Cardiac muscle cell (in vitro differentiated cells and primary cell): ENCODE measurements at regions not wholly inside any gene's neighbourhood (a gene's known extent, or its start where the extent isn't known, plus 50 kb on each side); places are given as distances from the start of the nearest gene placed in this dataset.

ENCODE experiments used
- DNase-seq, 2 donors: peaks; one replicate each; pipeline versions ENCODE4 v3.0.0 to v3.0.0-alpha.2; 2010 to 2017; ENCODE audit warnings: low read depth in 1 of 2, low spot score in 1 of 2
- H3K27ac ChIP-seq: fragments of 200-600 bp; sonication (generic); 2 replicates; pipeline ENCODE4 v1.5.1; 2016
- H3K27me3 ChIP-seq: fragments of 200-600 bp; sonication (generic); 2 replicates; pipeline ENCODE4 v1.6.0; 2016; ENCODE audit warnings: control low read depth
- H3K36me3 ChIP-seq: fragments of 200-600 bp; sonication (generic); 2 replicates; pipeline ENCODE4 v1.5.1; 2016; ENCODE audit warnings: control low read depth
- H3K4me1 ChIP-seq: fragments of 200-600 bp; sonication (generic); 2 replicates; pipeline ENCODE4 v1.8.1; 2017; ENCODE audit warnings: low read depth, mild to moderate bottlenecking, mixed run types
- H3K4me3 ChIP-seq: fragments of 200-600 bp; sonication (generic); 2 replicates; pipeline ENCODE4 v1.5.1; 2016; ENCODE audit warnings: mild to moderate bottlenecking
- H3K9me3 ChIP-seq: fragments of 200-600 bp; sonication (generic); 2 replicates; pipeline ENCODE4 v1.5.1; 2017; ENCODE audit warnings: low read depth, mild to moderate bottlenecking, control low read depth
- TF ChIP-seq, protein P1 (sequence below): IDR thresholded peaks from 2 replicates; pipeline ENCODE4 v1.5.1; 2012; ENCODE audit warnings: low read depth, mild to moderate bottlenecking, low read length

DNA sequence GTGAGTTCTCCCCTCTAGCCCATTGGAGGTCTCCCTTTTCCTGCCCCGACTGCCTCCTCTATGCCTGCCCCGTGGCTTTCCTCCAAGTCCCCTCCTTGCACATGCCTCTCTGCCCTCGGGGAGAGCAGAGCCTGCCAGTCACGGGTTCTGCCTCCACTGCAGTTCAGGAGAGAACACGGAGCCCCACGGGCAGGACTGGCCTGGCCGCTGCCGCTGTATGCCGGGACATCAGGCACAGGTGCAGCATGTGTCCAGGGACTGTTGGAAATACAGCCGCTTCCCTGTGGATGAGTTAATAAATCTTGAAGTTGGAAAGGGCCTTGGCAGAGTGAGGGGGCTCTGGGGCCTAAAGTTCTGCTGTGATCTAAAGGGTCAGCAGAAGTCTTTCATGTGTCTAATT is 676.6 kb downstream of the MATN1 start:
- Histone ChIP-seq H3K27me3 (no peaks in the 10 kb centered on the region), H3K9me3 (no peaks in the 10 kb centered on the region), H3K4me1 (no peaks in the 10 kb centered on the region), H3K4me3 (no peak overlapping the region), H3K36me3 (no peaks in the 10 kb centered on the region), H3K27ac (no peak overlapping the region)
- TF ChIP-seq, protein P1, sequence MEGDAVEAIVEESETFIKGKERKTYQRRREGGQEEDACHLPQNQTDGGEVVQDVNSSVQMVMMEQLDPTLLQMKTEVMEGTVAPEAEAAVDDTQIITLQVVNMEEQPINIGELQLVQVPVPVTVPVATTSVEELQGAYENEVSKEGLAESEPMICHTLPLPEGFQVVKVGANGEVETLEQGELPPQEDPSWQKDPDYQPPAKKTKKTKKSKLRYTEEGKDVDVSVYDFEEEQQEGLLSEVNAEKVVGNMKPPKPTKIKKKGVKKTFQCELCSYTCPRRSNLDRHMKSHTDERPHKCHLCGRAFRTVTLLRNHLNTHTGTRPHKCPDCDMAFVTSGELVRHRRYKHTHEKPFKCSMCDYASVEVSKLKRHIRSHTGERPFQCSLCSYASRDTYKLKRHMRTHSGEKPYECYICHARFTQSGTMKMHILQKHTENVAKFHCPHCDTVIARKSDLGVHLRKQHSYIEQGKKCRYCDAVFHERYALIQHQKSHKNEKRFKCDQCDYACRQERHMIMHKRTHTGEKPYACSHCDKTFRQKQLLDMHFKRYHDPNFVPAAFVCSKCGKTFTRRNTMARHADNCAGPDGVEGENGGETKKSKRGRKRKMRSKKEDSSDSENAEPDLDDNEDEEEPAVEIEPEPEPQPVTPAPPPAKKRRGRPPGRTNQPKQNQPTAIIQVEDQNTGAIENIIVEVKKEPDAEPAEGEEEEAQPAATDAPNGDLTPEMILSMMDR: no peak
- DNase-seq: no peak

- no peak for DNase-seq
- Histone ChIP-seq H3K4me1 (no peaks in the 10 kb centered on the region), H3K4me3 (no peak overlapping the region), H3K36me3 (no peaks in the 10 kb centered on the region), H3K27me3 (no peaks in the 10 kb centered on the region), H3K27ac (no peak overlapping the region), H3K9me3 (no peaks in the 10 kb centered on the region)
- TF ChIP-seq, protein P1: no peak
Observed at GRCh38 chr1:30045304-30046090, 677.9 kb downstream of the MATN1 start.

- Histone ChIP-seq H3K27me3 (no peaks in the 10 kb centered on the region), H3K27ac (no peak overlapping the region), H3K4me1 (no peaks in the 10 kb centered on the region), H3K36me3 (no peaks in the 10 kb centered on the region), H3K4me3 (no peak overlapping the region), H3K9me3 (no peaks in the 10 kb centered on the region)
- TF ChIP-seq, protein P1: no peak
- no peak for DNase-seq
Observed at GRCh38 chr1:30044656-30045144, 678.7 kb downstream of the MATN1 start.

DNA sequence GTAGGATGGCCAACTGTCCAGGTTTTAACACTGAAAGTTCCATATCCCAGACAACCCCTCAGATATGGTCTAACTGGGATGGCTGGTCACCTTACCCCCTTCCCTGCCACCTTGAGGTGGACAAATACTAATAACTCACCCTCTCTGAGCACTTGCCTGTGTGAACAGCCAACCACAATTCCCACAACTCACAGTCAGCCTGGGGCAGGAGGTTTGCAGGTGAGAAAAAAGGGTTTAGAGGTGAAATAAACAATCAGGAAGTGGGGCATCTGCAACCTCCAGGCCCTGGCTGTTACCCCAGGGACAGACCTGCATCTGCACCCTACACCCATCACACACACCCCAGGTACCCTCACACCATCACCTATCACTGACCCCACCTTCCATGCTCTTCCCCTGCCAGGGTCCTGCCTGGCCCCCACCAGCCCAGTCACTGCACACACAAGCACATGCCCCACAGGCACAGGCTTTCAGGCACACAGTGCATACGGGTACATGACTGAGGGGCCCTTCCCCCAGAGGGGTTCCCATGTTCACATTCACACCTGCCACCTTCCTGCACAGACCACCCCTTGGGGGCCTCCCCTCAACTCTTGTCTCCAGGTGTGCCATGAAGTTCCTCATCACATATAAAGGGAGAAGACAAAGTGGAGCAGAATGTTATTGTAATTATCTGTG is 679.5 kb downstream of the MATN1 start:
- no peaks in the 10 kb centered on the region for H3K36me3 ChIP-seq
- DNase-seq: no peak
- H3K9me3 ChIP-seq: no peaks in the 10 kb centered on the region
- H3K27me3 ChIP-seq: no peaks in the 10 kb centered on the region
- no peak overlapping the region for H3K27ac ChIP-seq
- TF ChIP-seq, protein P1: no peak
- no peak overlapping the region for H3K4me3 ChIP-seq
- H3K4me1 ChIP-seq: no peaks in the 10 kb centered on the region

DNA sequence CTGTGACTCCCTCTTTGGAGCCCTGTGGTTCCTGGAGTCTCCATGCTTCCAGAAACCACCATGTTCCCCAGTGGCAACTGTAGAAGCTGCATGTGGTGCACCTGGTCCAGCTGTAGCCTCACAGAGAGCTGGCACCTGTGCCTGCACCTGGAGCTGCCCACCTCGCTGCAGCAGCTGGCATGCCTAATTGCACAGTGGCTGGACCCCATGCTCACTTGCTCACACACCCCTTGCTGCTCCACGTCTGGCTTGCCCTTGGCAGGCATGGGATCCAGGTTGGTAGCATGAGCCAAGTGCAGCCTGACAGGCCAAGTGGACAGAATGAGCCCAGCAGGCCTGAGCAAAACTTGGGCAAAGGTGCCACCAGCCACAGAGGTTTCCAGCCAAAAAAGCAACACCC is 680.1 kb downstream of the MATN1 start:
- DNase-seq: no peak
- TF ChIP-seq, protein P1: no peak
- no peaks in the 10 kb centered on the region for H3K9me3 ChIP-seq
- H3K4me1 ChIP-seq: no peaks in the 10 kb centered on the region
- no peaks in the 10 kb centered on the region for H3K27me3 ChIP-seq
- H3K4me3 ChIP-seq: no peak overlapping the region
- H3K27ac ChIP-seq: no peak overlapping the region
- H3K36me3 ChIP-seq: no peaks in the 10 kb centered on the region
